SHP77 (cell line): ENCODE measurements at regions not wholly inside any gene's neighbourhood (a gene's known extent, or its start where the extent isn't known, plus 50 kb on each side); places are given as distances from the start of the nearest gene placed in this dataset.
"Not testable (repeated sequence)": the region's sequence is repeated elsewhere in the genome, so short reads cannot be mapped to it uniquely, and the experiment has no call there.

Experiments
- DNase-seq, 2 experiments: peaks; one replicate each; lab custom pipeline; 2025; lab: John Stamatoyannopoulos, UW

- no peak for DNase-seq
Observed at GRCh38 chr4:4666693-4667621, 125.1 kb upstream of the STX18 start.

- no peak for DNase-seq
Observed at GRCh38 chr4:4666187-4666586, 124.3 kb upstream of the STX18 start.

GRCh38 chr4:4664234-4664633 lies 122.4 kb upstream of the STX18 start:
- no peak for DNase-seq

DNA sequence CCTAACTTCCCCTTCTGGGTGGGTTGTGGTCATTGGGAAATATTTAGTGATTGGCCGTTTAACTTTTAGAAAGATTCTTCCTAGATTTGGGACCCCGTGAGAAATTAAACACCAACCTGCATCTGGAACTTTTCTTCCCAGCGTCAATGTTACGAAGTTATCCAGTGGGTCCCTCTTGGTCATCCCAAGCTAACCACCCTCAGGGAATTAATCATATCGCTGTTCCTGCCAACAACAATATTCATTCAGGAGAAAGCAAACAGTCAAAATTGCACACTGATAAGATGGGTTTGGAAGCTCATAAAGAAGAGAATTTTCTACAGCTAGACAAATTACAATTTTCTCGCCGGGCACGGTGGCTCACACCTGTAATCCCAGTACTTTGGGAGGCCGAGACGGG lies 121.2 kb upstream of the STX18 start:
- DNase-seq: no peak

DNA sequence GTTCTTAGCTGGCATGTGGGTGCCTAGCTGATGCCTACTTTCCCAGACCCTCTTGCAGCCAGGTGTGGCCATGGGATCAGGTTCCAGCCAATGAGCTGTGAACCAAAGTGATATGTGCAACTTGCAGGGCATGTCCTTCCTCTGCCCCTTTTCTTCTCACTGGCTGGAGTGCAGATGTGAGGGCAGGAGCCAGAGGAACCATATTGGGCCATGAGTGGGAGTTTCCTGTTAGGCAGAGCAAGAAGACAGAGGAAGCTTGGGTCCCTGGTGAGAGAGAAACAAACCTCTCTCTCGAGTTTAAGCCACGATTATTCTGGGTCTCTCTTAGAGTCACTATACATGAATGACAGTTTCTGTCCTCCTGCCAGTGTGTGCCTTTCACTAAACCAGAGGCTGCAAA lies 120.4 kb upstream of the STX18 start:
- no peak for DNase-seq

DNA sequence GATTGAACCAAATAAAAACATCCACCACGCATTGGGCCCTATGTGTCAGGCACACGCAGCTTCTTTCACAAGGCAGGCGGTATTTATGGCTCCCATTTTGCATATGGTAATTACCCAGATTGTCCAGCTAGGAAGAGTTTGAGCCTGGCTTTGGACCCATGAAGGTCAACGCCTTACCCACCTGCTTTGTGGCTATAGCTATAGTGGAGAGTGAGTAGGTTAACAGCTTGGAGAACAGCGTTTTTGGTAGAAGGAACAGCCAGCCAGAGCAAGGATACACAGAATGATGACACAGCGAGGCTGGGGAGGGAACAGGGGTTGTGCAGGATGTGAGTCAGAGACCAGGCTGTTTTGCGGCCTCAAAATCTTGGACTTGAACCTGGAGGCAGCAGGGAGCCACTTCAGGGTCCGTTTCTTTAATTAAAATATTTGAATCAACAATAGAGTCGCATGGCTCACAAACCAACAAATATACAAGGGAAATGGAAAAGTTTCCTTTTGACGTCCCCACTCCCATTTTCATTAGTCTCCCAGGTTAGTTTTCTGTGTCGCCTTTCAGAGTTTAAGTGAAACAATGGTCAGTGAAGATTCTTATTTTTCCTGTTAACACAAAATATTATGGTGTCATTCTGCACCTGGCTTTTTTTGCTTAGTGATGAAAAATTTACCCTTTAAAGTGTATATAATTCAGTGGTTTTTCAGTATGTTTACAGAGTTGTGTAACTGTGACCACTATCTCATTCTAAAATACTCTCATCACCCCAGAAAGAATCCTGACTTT lies 118.2 kb upstream of the STX18 start:
- no peak for DNase-seq

- no peak for DNase-seq
Observed at GRCh38 chr4:4658052-4658451, 116.2 kb upstream of the STX18 start.

DNA sequence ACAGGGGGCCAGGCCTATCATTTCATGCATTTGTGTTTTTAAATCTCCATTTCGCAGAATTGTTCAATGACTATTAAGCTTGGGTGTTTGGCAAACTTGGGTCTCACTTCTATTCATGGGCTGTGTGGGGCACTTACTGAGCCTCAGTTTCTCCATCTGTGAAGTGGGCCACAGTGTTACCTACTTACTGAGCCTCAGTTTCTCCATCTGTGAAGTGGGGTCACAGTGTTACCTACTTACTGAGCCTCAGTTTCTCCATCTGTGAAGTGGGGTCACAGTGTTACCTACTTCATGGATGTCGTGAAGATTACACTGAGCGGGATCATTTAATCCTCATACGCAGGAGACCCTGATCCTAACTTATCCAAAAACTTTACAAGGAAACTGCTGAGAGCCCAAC lies 115.1 kb upstream of the STX18 start:
- DNase-seq: no peak

DNA sequence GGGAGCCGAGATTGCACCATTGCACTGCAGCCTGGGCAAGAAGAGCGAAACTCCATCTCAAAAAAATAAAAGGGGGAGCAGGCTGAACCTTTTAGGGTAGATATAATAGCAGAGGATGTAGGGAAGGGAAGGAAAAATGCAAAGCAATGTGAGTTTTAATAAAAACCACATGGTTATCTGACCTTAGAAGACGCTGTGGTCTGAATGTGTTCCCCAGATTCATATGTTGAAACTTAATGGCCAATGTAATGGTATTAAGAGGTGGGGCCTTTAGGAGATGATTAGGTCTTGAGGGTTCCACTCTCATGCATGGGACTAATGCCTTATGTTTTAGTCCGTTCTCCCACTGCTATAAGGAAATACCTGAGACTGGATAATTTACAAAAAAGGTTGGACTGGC lies 114.1 kb upstream of the STX18 start:
- DNase-seq: no peak

DNA sequence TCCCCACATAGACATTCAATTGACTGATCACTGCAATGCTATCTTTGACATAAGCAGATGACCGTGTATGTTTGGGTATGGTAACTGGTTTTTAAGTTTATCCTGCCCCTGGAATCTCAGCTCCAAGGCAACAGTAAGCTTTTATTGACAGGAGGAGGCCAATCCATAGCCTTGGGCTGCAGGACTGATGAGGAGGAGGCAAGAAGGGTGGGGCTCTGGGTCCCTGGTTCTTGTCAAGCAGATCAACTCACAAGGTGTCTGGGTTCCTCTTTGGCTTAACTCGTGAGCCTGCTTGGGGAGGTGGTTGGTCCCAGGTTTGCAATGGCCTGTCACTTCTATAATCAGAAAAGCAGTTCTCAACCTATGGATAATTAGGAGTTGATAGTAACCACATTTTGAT lies 113.2 kb upstream of the STX18 start:
- DNase-seq: no peak

DNA sequence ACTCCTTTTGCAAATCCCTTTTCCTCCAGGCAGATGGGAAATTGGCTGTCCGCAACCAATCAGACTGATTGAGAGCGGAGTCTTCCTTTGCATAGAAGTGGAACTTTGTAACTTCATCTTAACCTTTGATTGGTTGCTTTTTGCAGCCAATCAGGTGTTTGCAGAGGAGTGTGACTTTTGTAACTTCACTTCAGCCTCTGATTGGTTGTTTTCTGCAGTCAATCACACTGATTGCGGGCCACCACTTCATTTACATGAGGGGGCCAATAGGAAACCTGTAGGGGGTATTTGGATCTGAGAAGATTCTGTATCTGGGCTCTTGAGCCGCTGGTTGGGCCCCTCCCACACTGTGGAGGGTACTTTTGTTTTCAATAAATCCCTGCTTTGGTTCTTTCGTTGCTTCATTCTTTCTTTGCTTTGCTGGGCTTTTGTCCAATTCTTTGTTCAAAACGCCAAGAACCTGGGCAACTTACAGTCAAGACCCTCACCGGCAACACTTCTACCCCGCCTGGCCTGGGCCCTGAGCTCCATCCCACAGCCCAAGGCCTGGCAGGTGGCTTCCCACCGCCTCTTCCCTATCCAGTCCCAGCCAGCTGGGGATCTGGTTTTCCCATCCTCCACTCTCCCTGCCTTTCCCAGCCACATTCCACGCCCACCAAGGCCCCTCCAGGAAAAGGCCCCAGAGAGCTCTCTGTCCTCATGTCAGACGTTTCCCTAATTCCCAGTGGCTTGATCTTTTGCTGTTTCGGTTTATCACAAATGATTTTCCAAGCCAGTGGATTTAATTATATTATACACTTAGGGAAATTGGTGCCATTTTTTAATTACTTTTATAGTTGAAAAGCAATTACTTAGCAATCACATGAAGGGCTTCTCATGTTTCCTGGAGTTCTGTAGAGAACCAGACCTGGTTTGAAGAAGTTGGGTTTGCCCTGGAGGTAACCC lies 110.2 kb upstream of the STX18 start:
- no peak for DNase-seq

DNA sequence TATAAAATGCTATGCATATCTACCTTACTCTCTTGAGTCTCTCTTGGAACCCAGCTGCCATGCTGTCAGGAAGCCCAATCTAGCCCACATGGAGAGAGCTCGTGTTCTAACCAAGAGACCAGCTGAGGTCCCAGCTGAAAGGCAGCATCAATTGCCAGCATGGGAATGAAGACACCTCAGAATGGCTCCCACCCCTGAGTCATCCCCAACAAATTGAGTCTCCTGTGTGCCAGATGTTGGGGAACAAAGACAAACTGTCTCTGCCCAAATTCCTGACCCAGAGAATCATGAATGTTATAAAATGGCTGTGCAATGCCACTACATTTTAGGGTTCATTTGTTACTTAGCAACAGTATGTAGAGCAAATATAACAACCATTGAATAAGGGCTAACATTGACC lies 105.2 kb upstream of the STX18 start:
- DNase-seq: no peak

- no peak for DNase-seq
Observed at GRCh38 chr4:4645743-4646142, 103.9 kb upstream of the STX18 start.

GRCh38 chr4:4644277-4644676 lies 102.4 kb upstream of the STX18 start:
- not testable (repeated sequence) for DNase-seq

DNA sequence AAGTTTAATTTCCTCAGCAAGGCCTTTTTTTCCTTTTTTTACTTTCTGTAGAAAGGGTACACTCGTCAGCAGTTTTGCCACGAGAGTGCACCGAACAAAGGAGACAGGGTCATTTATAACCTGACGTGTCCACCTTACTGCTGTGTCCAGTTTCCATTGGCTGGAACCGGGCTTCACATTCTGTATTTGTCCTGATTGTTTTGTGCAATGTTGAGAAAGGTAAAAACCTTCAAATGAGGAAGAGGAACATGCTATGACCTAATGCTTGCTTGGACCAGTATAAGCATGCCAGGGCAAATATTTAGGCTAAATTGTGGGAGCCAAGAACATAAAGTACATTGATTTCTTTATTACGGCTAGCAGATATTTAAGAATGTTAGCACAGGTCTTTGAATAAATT lies 101.9 kb upstream of the STX18 start:
- not testable (repeated sequence) for DNase-seq

- DNase-seq: no peak
Observed at GRCh38 chr4:4643306-4643705, 101.5 kb upstream of the STX18 start.

DNA sequence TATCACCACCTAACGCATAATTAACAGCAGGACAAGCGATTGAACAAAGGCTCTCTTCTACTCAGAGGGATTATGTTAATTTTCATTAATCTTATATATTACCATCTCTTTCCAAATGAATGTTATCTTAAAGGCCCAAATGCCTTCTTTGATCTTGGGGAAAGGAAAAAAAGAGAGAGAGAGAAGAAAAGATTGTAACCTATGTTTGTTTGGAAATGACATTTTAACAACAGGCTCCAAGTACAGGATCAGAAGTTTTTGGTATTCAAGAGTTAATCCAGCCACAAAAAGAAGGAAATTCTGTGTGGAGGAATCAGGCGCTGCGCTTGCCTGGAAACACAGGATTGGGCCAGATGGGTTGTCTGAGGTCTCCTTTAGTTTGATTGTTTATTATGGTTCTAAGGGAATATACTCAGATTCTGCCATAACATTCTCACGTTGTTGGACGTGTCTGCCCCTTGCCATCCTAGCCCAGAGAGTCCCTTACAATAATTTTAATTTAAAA lies 100.7 kb upstream of the STX18 start:
- DNase-seq: no peak

DNA sequence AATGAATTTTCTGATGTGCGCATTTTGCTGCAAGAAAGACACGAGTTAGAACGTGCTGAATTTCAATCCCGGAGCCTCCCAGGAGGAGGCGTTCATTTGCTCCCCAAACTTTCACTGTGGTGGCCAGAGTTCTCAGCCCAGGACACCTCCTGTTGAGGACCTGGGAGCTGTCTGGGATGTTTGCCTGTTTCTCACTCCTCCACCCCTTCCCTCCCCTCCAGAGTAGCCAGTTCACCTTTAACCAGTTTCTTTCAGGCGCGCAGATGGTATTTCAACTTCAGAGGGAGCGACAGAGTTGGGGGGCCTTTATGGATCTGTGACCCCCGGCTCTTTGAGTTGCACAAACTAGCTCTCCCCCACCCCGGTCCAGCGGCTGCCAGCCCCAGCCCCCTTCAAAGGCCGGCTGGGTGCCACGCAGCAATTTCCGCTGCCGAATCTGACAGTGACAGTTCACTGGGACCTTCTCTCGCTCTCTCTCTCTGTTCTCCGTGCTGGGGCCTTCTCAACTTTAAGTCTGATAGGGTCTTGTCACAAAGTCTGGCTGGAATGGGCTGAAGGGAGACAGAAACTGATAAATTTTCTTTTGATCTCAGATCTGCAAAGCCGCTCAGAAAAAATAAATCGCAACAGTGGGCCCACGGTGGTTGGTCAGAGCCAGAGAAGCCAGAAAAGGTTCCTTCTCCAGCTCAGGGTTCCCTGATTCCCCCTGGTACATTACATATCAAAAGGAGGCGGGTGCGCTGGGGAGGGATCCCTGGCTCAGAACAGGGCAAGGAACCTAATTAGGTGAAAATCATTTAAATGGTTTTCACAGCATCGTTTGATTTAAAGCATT lies 100.0 kb upstream of the STX18 start:
- no peak for DNase-seq

DNA sequence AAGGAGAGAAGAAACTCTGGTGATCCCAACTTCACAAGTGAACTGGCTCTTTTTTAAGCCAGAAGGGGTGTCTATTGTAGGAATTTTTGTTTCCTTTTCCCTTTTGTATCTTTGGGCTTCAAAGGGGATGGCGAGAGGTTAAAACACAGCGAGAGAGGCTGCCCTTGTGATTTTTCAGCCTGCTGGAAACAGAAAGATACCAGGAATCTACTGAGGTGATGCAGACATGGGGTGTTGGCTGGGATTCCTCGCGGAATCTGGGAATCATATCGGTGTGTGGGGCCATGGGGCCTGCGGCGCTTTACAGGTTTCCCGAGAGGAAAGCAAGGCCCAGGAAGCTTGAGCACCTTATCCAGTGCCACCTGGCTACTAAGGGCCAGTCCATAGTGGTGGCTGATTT lies 99.4 kb upstream of the STX18 start:
- no peak for DNase-seq

- no peak for DNase-seq
Observed at GRCh38 chr4:4640692-4641091, 98.8 kb upstream of the STX18 start.

GRCh38 chr4:4639370-4639769 lies 97.5 kb upstream of the STX18 start:
- DNase-seq: no peak
